Suprapubic skin (tissue), 4 donors: ENCODE measurements at regions not wholly inside any gene's neighbourhood (a gene's known extent, or its start where the extent isn't known, plus 50 kb on each side); places are given as distances from the start of the nearest gene placed in this dataset.

Source experiments
- EP300 ChIP-seq: sonication (generic); formaldehyde crosslinking; IDR thresholded peaks from one replicate; pipeline ENCODE4 v1.6.1; 2017; ENCODE audit warnings: antibody characterized with exemption
- POLR2A ChIP-seq, 2 donors: fragments of 450-650 bp; IDR thresholded peaks; one replicate each; pipeline ENCODE4 v1.6.1; 2017; ENCODE audit warnings: antibody characterized with exemption in 2 of 2, mild to moderate bottlenecking in 2 of 2, moderate library complexity in 2 of 2
- POLR2AphosphoS5 ChIP-seq, 3 donors: sonication (generic); formaldehyde crosslinking; IDR thresholded peaks; one replicate each; pipeline ENCODE4 v1.6.1; 2017; ENCODE audit warnings: antibody characterized with exemption in 3 of 3
- TF ChIP-seq, protein P1 (sequence below), 2 donors: fragments of 200-600 bp in 1 of 2; fragments of 450-650 bp in 1 of 2; sonication (generic) in 1 of 2; IDR thresholded peaks; one replicate each; pipeline ENCODE4 v1.5.1; 2016 to 2019; ENCODE audit warnings: antibody characterized with exemption in 2 of 2, mild to moderate bottlenecking in 1 of 2, moderate library complexity in 1 of 2

DNA sequence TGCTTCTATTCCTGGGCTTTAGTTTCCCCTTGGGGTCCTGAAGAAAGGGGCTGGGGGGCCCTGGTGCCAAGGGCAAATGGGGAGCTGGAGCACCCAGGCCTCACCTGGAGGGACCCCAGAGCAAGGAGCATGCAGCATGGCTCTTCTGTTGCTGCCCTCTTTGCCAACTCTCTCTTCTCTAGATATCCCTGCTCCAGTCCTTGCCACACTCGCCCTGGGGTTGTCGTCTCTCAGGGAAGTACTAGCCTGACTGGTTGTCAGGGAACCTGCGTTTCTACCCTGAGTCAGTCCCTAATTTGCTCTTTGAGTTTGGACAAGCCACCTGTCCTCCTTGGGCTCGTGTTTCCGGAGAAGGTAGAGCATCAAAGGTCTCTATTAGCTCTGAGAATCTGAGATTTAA lies 63.7 kb upstream of the UBE2Q2 start:
- TF ChIP-seq, protein P1, sequence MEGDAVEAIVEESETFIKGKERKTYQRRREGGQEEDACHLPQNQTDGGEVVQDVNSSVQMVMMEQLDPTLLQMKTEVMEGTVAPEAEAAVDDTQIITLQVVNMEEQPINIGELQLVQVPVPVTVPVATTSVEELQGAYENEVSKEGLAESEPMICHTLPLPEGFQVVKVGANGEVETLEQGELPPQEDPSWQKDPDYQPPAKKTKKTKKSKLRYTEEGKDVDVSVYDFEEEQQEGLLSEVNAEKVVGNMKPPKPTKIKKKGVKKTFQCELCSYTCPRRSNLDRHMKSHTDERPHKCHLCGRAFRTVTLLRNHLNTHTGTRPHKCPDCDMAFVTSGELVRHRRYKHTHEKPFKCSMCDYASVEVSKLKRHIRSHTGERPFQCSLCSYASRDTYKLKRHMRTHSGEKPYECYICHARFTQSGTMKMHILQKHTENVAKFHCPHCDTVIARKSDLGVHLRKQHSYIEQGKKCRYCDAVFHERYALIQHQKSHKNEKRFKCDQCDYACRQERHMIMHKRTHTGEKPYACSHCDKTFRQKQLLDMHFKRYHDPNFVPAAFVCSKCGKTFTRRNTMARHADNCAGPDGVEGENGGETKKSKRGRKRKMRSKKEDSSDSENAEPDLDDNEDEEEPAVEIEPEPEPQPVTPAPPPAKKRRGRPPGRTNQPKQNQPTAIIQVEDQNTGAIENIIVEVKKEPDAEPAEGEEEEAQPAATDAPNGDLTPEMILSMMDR (IDR thresholded peaks at IDR 0.05) = no peak
- TF ChIP-seq POLR2A (IDR thresholded peaks at IDR 0.05) (no peak), POLR2AphosphoS5 (IDR thresholded peaks at IDR 0.05) (no peak), EP300 (no peak)
